ENCODE measurements at regions not wholly inside any gene's neighbourhood (a gene's known extent, or its start where the extent isn't known, plus 50 kb on each side); places are given as distances from the start of the nearest gene placed in this dataset.

GRCh38 chr15:94893091-94893490 lies 661.7 kb downstream of the MCTP2 start:
- TF ChIP-seq, protein P1, sequence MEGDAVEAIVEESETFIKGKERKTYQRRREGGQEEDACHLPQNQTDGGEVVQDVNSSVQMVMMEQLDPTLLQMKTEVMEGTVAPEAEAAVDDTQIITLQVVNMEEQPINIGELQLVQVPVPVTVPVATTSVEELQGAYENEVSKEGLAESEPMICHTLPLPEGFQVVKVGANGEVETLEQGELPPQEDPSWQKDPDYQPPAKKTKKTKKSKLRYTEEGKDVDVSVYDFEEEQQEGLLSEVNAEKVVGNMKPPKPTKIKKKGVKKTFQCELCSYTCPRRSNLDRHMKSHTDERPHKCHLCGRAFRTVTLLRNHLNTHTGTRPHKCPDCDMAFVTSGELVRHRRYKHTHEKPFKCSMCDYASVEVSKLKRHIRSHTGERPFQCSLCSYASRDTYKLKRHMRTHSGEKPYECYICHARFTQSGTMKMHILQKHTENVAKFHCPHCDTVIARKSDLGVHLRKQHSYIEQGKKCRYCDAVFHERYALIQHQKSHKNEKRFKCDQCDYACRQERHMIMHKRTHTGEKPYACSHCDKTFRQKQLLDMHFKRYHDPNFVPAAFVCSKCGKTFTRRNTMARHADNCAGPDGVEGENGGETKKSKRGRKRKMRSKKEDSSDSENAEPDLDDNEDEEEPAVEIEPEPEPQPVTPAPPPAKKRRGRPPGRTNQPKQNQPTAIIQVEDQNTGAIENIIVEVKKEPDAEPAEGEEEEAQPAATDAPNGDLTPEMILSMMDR (IDR thresholded peaks at IDR 0.05; ENCODE audit: low read length): no peak
- no peak for TF ChIP-seq EZH2phosphoT487 (IDR thresholded peaks at IDR 0.05; ENCODE audit: low read length)
- no peak for TF ChIP-seq EZH2 (optimal IDR thresholded peaks at IDR 0.05; ENCODE audit: low read depth, low read length)

Measured in MM.1S (cell line).